ENCODE measurements at regions not wholly inside any gene's neighbourhood (a gene's known extent, or its start where the extent isn't known, plus 50 kb on each side); places are given as distances from the start of the nearest gene placed in this dataset.

DNA sequence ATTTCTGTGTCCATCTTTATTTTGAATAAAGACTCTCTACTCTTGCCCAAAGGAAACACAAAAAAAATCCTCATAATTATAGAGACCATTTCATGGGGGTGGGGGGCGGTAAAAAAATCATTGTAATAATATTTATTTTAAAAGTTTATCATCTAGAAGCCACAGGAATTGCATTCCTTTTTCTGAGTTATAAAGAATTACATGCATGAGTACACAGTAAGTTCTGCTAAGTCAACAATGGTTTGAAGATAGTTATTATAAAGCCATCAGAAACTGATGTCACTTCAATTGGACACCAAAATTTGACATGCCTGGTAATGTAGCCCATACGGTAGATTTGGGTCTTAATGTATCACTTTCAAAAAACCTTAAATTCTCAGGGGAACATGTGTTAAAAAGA, 478.1 kb upstream of the NR5A2 start (continued):
- TF ChIP-seq, protein P1, sequence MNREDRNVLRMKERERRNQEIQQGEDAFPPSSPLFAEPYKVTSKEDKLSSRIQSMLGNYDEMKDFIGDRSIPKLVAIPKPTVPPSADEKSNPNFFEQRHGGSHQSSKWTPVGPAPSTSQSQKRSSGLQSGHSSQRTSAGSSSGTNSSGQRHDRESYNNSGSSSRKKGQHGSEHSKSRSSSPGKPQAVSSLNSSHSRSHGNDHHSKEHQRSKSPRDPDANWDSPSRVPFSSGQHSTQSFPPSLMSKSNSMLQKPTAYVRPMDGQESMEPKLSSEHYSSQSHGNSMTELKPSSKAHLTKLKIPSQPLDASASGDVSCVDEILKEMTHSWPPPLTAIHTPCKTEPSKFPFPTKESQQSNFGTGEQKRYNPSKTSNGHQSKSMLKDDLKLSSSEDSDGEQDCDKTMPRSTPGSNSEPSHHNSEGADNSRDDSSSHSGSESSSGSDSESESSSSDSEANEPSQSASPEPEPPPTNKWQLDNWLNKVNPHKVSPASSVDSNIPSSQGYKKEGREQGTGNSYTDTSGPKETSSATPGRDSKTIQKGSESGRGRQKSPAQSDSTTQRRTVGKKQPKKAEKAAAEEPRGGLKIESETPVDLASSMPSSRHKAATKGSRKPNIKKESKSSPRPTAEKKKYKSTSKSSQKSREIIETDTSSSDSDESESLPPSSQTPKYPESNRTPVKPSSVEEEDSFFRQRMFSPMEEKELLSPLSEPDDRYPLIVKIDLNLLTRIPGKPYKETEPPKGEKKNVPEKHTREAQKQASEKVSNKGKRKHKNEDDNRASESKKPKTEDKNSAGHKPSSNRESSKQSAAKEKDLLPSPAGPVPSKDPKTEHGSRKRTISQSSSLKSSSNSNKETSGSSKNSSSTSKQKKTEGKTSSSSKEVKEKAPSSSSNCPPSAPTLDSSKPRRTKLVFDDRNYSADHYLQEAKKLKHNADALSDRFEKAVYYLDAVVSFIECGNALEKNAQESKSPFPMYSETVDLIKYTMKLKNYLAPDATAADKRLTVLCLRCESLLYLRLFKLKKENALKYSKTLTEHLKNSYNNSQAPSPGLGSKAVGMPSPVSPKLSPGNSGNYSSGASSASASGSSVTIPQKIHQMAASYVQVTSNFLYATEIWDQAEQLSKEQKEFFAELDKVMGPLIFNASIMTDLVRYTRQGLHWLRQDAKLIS (CRISPR knock-in tag; IDR thresholded peaks at IDR 0.05): no peak
- TF ChIP-seq TEAD2 (CRISPR knock-in tag; IDR thresholded peaks at IDR 0.05) (no peak), TP53 (CRISPR knock-in tag; conservative IDR thresholded peaks at IDR 0.05) (no peak)

DNA sequence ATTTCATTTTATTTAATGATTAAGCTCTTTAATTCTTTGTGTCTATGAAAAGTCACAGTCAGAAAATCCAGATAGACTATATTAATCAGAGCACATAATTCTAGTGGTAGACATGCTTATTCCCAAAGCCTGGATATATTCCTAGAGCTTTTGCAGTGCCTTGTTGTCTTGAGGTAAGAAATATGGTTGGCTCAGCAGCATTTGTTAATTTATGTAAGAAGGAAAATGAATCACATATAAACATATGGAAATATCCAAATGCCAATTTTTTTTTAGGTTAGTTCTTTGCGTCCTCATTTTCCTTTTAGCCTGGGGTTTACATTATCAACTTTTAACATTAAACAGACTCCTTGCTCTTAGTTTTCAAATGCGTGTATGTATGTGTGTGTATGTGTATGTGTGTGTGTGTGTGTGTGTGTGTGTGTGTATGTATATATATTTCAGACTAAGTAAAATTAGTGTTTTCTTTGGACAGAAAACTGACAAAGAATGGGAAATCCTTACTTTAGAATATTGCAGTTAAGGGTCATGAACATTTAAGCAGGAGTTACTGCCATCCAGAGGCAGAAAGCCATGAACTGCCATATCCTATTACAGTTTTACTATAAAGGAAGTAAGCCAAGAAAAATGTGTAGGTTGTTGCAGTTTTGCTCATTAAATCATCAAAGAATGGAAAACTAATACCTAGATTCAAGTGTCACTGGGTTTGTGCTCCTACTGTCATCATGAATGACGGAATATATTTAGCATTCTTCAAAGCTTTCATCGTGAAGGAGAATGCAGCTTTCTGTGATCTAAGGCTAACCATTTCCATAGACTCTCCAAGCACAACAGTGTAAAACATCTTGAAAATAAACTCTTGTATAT, 477.1 kb upstream of the NR5A2 start:
- CTCF ChIA-PET (ENCODE audit: low intra/inter-chr PET ratio, low total read pairs): no interaction called here
- WGBS (ENCODE audit: low lambda C conversion rate): 12% methylated on average over 4 of the region's 4 CpGs
- TF ChIP-seq, protein P2, sequence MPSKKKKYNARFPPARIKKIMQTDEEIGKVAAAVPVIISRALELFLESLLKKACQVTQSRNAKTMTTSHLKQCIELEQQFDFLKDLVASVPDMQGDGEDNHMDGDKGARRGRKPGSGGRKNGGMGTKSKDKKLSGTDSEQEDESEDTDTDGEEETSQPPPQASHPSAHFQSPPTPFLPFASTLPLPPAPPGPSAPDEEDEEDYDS (CRISPR knock-in tag; IDR thresholded peaks at IDR 0.05): no peak
- TF ChIP-seq ZNF687 (CRISPR knock-in tag; IDR thresholded peaks at IDR 0.05): no peak
- no peak for TF ChIP-seq HMGA1 (CRISPR knock-in tag; conservative IDR thresholded peaks at IDR 0.05)
- TF ChIP-seq, protein P3, sequence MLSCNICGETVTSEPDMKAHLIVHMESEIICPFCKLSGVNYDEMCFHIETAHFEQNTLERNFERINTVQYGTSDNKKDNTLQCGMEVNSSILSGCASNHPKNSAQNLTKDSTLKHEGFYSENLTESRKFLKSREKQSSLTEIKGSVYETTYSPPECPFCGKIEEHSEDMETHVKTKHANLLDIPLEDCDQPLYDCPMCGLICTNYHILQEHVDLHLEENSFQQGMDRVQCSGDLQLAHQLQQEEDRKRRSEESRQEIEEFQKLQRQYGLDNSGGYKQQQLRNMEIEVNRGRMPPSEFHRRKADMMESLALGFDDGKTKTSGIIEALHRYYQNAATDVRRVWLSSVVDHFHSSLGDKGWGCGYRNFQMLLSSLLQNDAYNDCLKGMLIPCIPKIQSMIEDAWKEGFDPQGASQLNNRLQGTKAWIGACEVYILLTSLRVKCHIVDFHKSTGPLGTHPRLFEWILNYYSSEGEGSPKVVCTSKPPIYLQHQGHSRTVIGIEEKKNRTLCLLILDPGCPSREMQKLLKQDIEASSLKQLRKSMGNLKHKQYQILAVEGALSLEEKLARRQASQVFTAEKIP (CRISPR knock-in tag; IDR thresholded peaks at IDR 0.05; ENCODE audit: borderline replicate concordance): no peak
- no peak for TF ChIP-seq ZFP41 (CRISPR knock-in tag; IDR thresholded peaks at IDR 0.05; ENCODE audit: borderline replicate concordance)
- no peak for TF ChIP-seq FUBP1 (CRISPR knock-in tag; IDR thresholded peaks at IDR 0.05; ENCODE audit: borderline replicate concordance)

More for the DNA sequence above, 477.1 kb upstream of the NR5A2 start:
- in situ Hi-C loops (cut with HindIII; ENCODE audit: extremely low pct_ligation_motif_present, low pct_unique_long_range_greater_than_20kb) (no loop called here), intact Hi-C loops (cut with micrococcal nuclease; ENCODE audit: unreplicated experiment) (loop anchor here (5.0 to 10.0 kb wide), 2 partner anchors 436 to 793 kb away; no protein-coding TSS in a partner anchor)
- no peak for FAIRE-seq
- Histone ChIP-seq H3K4me3 (replicated peaks in 1 of 3; ENCODE audit: insufficient read depth in 1 of 3, low read depth in 2 of 3, low read length in 3 of 3) (no peak overlapping the region), H3K36me3 (replicated peaks in 1 of 2; ENCODE audit: control insufficient read depth in 1 of 2, insufficient read depth in 2 of 2, low read length in 2 of 2) (no peaks in the 10 kb centered on the region), H3K4me1 (ENCODE audit: insufficient read depth, low read length) (no peaks in the 10 kb centered on the region), H3K4me2 (ENCODE audit: low read depth, low read length) (no peak overlapping the region), H3K79me2 (ENCODE audit: insufficient read depth, low read length) (no peaks in the 10 kb centered on the region), H3K9ac (ENCODE audit: insufficient read depth, low read depth, low read length) (no peak overlapping the region), H3K27me3 (ENCODE audit: control insufficient read depth in 1 of 2, insufficient read depth in 2 of 2, low read length in 2 of 2) (no peaks in the 10 kb centered on the region), H4K20me1 (ENCODE audit: insufficient read depth, low read length) (no peaks in the 10 kb centered on the region), H3K9me3 (ENCODE audit: low read length) (peaks cover 1% of the 10 kb centered on the region; the same call in 1 of the 2 replicates), H2AFZ (ENCODE audit: low read length) (no peak overlapping the region), H3K27ac (ENCODE audit: extremely low read length, insufficient read depth, low read length) (no peak overlapping the region)
- no peak for DNase-seq (ENCODE audit: low spot score)
- BruUV-seq (replicated peaks): no TSS peak
- no peak for ATAC-seq
- POLR2A ChIA-PET: no interaction called here
